Left lung (tissue), 4 donors: ENCODE measurements at regions not wholly inside any gene's neighbourhood (a gene's known extent, or its start where the extent isn't known, plus 50 kb on each side); places are given as distances from the start of the nearest gene placed in this dataset.
"Not testable (repeated sequence)": the region's sequence is repeated elsewhere in the genome, so short reads cannot be mapped to it uniquely, and the experiment has no call there.

ENCODE experiments used
- ATAC-seq: fragments of 200-7000 bp; cut with Tn5 transposase; one replicate; pipeline ENCODE4 v1.9.1; 2020; ENCODE audit warnings: moderate library complexity
- DNase-seq, 4 donors: peaks; one replicate each; pipeline ENCODE4 v3.0.0-alpha.2; 2013 to 2020
- H3K27ac ChIP-seq, 2 donors: fragments of 200-600 bp; sonication (generic) in 1 of 2; one replicate each; pipeline versions ENCODE4 v1.5.0 to v1.8.0; 2020 to 2021
- H3K27me3 ChIP-seq, 2 donors: fragments of 200-600 bp; sonication (generic) in 1 of 2; one replicate each; pipeline versions ENCODE4 v1.5.0 to v1.8.0; 2020 to 2021
- H3K36me3 ChIP-seq, 2 donors: fragments of 200-600 bp; sonication (generic) in 1 of 2; one replicate each; pipeline versions ENCODE4 v1.5.0 to v1.8.0; 2020 to 2021
- H3K4me1 ChIP-seq, 2 donors: fragments of 200-600 bp; one replicate each; pipeline ENCODE4 v1.8.0; 2021
- H3K4me3 ChIP-seq, 2 donors: fragments of 200-600 bp; sonication (generic) in 1 of 2; one replicate each; pipeline versions ENCODE4 v1.5.0 to v1.8.0; 2020 to 2021; ENCODE audit warnings: mild to moderate bottlenecking in 1 of 2
- H3K9me3 ChIP-seq, 2 donors: fragments of 200-600 bp; sonication (generic) in 1 of 2; one replicate each; pipeline versions ENCODE4 v1.5.0 to v1.8.0; 2020 to 2021
- CTCF ChIP-seq, 2 donors: fragments of 200-600 bp; sonication (generic) in 1 of 2; IDR thresholded peaks; one replicate each; pipeline versions ENCODE4 v1.5.0 to v1.8.0; 2021; ENCODE audit warnings: antibody characterized with exemption in 2 of 2
- intact Hi-C, 2 donors: fragments of 100-400 bp; cut with DNase I; formaldehyde crosslinking; loops; one replicate each; pipeline versions ENCODE4 v1.11.2 to v1.14.2; 2022
- donor health status: DM: no; HTN: yes; CAD: no.
- donor health status: DM: no; HTN: no; CAD: no.

DNA sequence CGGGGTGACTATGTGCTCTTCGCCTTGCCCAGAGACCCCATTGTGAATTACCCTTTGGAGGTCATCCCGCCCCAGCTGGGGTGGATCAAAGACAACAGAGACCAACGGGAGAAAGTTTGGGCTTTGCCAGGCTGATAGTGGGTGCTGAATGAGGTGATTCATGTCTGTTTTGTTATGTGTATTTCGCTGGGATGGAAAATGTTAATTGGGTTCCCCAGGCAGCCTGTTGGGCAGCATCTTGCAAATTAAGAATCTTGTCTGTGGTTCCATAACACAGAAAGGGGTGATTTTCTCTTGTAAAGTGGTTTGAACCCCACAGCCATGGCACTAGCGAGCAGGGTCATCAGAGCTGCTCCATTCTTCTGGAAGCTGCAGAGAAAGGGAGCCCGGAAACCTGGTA, 63.1 kb upstream of the UNC93A start:
- Histone ChIP-seq H3K36me3 (no peaks in the 10 kb centered on the region), H3K27me3 (peaks cover 0 to 37% of the 10 kb centered on the region in 2 donors), H3K9me3 (no peaks in the 10 kb centered on the region), H3K4me1 (no peaks in the 10 kb centered on the region), H3K4me3 (no peak overlapping the region), H3K27ac (no peak overlapping the region)
- TF ChIP-seq CTCF (IDR thresholded peaks at IDR 0.05), result no peak
- ATAC-seq (no peak), DNase-seq (no peak)
- intact Hi-C loops, result no loop called here

DNA sequence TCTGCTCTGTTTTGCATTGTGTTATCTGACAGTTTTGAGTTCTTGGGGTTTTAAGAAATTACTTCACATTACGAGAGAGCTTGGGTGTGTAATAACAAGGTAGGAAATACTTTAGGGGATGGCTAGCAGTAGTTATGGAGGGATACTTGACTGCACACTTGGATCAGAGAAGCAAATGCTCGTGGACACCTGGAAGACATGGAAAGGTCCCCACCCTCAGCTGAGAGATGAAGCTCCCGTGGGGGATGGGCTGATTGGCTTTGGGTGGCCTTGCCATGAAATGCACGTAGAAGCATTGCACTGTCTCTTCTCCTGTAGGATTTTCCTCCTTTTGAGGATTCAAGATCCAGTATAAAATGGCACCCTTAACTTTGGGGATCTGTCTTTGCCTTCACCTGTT, 61.5 kb upstream of the UNC93A start:
- Histone ChIP-seq H3K36me3 (no peaks in the 10 kb centered on the region), H3K9me3 (no peaks in the 10 kb centered on the region), H3K27me3 (peaks cover 0 to 44% of the 10 kb centered on the region in 2 donors), H3K4me3 (no peak overlapping the region), H3K27ac (no peak overlapping the region), H3K4me1 (no peaks in the 10 kb centered on the region)
- DNase-seq (no peak), ATAC-seq (no peak)
- TF ChIP-seq CTCF (IDR thresholded peaks at IDR 0.05), result no peak
- intact Hi-C loops, result no loop called here

DNA sequence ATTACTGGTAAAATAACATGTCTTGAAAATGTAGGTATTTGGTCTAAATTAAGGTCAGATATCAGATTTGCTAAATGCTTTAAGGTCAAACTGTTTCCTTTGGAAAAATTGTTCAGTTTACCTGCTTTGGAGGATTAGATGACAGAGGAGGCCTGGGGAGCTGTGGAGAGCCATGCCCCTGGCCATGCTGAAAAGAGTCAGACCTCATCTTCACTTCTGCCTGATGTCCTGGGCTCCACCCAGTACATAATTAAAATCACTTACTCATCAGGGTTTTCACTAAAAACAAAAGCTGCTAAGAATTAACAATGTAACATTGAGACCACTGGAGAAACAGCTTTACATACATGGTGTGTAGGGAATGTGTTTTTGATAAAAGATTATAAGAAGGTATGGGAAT, 60.8 kb upstream of the UNC93A start:
- Histone ChIP-seq H3K36me3 (no peaks in the 10 kb centered on the region), H3K27ac (no peak overlapping the region), H3K27me3 (peaks cover 0 to 48% of the 10 kb centered on the region in 2 donors), H3K9me3 (no peaks in the 10 kb centered on the region), H3K4me3 (no peak overlapping the region), H3K4me1 (no peaks in the 10 kb centered on the region)
- ATAC-seq, result no peak
- no peak for DNase-seq
- no peak for TF ChIP-seq CTCF (IDR thresholded peaks at IDR 0.05)
- intact Hi-C loops, result no loop called here

DNA sequence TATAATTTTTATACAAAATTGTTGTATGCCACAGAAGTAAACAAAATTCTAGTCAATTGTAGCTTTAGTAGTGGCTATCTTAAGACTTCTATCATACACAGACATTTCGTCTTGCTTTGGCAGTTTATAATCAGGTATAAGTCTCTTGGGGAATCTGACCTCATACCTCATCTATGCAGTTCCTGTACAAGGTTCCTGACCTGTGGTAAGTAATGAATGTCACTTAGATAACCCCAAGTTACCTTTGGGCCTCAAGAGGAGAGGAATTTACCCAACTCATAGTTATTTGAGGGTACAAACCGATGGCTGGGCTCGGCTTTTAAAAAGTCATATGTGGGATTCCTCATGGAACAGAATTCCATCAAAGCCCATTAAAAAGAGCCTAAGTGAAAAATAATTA, 58.8 kb upstream of the UNC93A start:
- TF ChIP-seq CTCF (IDR thresholded peaks at IDR 0.05), result no peak
- Histone ChIP-seq H3K27ac (no peak overlapping the region), H3K4me1 (no peaks in the 10 kb centered on the region), H3K4me3 (no peak overlapping the region), H3K27me3 (peaks cover 0 to 47% of the 10 kb centered on the region in 2 donors), H3K36me3 (no peaks in the 10 kb centered on the region), H3K9me3 (no peaks in the 10 kb centered on the region)
- ATAC-seq, result no peak
- DNase-seq, result no peak
- intact Hi-C loops, result no loop called here

- H3K27ac ChIP-seq, result no peak overlapping the region
- no peaks in the 10 kb centered on the region for H3K4me1 ChIP-seq
- DNase-seq (no peak), ATAC-seq (no peak)
- TF ChIP-seq CTCF (IDR thresholded peaks at IDR 0.05), result no peak
- peaks cover 0 to 40% of the 10 kb centered on the region in 2 donors for H3K27me3 ChIP-seq
- H3K36me3 ChIP-seq, result no peaks in the 10 kb centered on the region
- no peaks in the 10 kb centered on the region for H3K9me3 ChIP-seq
- no peak overlapping the region for H3K4me3 ChIP-seq
- intact Hi-C loops, result no loop called here
These were observed 57.6 kb upstream of the UNC93A start for GRCh38 chr6:167233490-167233889.

- H3K27ac ChIP-seq, H3K9me3 ChIP-seq, H3K4me1 ChIP-seq, intact Hi-C loops, DNase-seq, ATAC-seq, H3K36me3 ChIP-seq, H3K4me3 ChIP-seq: not testable (repeated sequence)
- H3K27me3 ChIP-seq, result peaks cover 0 to 29% of the 10 kb centered on the region in 2 donors
These were observed 56.5 kb upstream of the UNC93A start for GRCh38 chr6:167234576-167234975.
